ENCODE measurements at regions not wholly inside any gene's neighbourhood (a gene's known extent, or its start where the extent isn't known, plus 50 kb on each side); places are given as distances from the start of the nearest gene placed in this dataset.

GRCh38 chr3:19748782-19749447 lies 185.1 kb downstream of the EFHB start:
- no peak for TF ChIP-seq NR2C2 (CRISPR knock-in tag; IDR thresholded peaks at IDR 0.05)
- no peak for TF ChIP-seq MLX (CRISPR knock-in tag; IDR thresholded peaks at IDR 0.05)
- no peak for TF ChIP-seq JUN (CRISPR knock-in tag; IDR thresholded peaks at IDR 0.05)

Data from WTC11 (cell line).